ENCODE measurements at regions not wholly inside any gene's neighbourhood (a gene's known extent, or its start where the extent isn't known, plus 50 kb on each side); places are given as distances from the start of the nearest gene placed in this dataset.

GRCh38 chr12:91507754-91508153, 325.1 kb upstream of the DCN start:
- H3K9me3 Mint-ChIP-seq: peaks cover 0 to 4% (median 0%) of the 10 kb centered on the region in 5 donors
- H3K4me1 ChIP-seq (ENCODE audit: insufficient read depth, low read length): no peaks in the 10 kb centered on the region
- H3K9me3 ChIP-seq (ENCODE audit: low read length): no peaks in the 10 kb centered on the region
- H3K27me3 ChIP-seq (ENCODE audit: insufficient read depth, low read length, poor library complexity, severe bottlenecking): no peaks in the 10 kb centered on the region
- no peaks in the 10 kb centered on the region for H3K36me3 Mint-ChIP-seq
- POLR2A ChIA-PET: no interaction called here
- peaks cover 2 to 11% of the 10 kb centered on the region in 2 donors for H3K27me3 Mint-ChIP-seq
- no peaks in the 10 kb centered on the region for H3K36me3 ChIP-seq (ENCODE audit: insufficient read depth, low read length)
- CTCF ChIA-PET: no interaction called here
- H3K27ac Mint-ChIP-seq: no peak overlapping the region
- H3K4me1 Mint-ChIP-seq: no peaks in the 10 kb centered on the region
- H3K27ac ChIP-seq (ENCODE audit: low read depth, low read length): no peak overlapping the region
- DNase-seq: no peak
- H3K4me3 ChIP-seq (ENCODE audit: low read length): no peak overlapping the region
- H3K4me3 Mint-ChIP-seq: no peak overlapping the region

GRCh38 chr12:91506452-91506851, 323.8 kb upstream of the DCN start:
- Histone ChIP-seq H3K27ac (ENCODE audit: low read depth, low read length) (no peak overlapping the region), H3K9me3 (ENCODE audit: low read length) (no peaks in the 10 kb centered on the region), H3K4me1 (ENCODE audit: insufficient read depth, low read length) (no peaks in the 10 kb centered on the region), H3K27me3 (ENCODE audit: insufficient read depth, low read length, poor library complexity, severe bottlenecking) (no peaks in the 10 kb centered on the region), H3K4me3 (ENCODE audit: low read length) (no peak overlapping the region), H3K36me3 (ENCODE audit: insufficient read depth, low read length) (no peaks in the 10 kb centered on the region)
- no peaks in the 10 kb centered on the region for H3K4me1 Mint-ChIP-seq
- peaks cover 3 to 13% of the 10 kb centered on the region in 2 donors for H3K27me3 Mint-ChIP-seq
- H3K9me3 Mint-ChIP-seq: peaks cover 0 to 4% (median 0%) of the 10 kb centered on the region in 5 donors
- CTCF ChIA-PET: no interaction called here
- POLR2A ChIA-PET: no interaction called here
- H3K4me3 Mint-ChIP-seq: no peak overlapping the region
- no peak for DNase-seq
- no peak overlapping the region for H3K27ac Mint-ChIP-seq
- no peaks in the 10 kb centered on the region for H3K36me3 Mint-ChIP-seq

- Mint-ChIP-seq H3K4me3 (no peak overlapping the region), H3K9me3 (peaks cover 0 to 4% (median 0%) of the 10 kb centered on the region in 5 donors), H3K27me3 (peaks cover 1 to 7% of the 10 kb centered on the region in 2 donors), H3K27ac (no peak overlapping the region), H3K4me1 (no peaks in the 10 kb centered on the region), H3K36me3 (no peaks in the 10 kb centered on the region)
- H3K27ac ChIP-seq (ENCODE audit: low read depth, low read length): no peak overlapping the region
- ChIA-PET CTCF (no interaction called here), POLR2A (no interaction called here)
- no peaks in the 10 kb centered on the region for H3K36me3 ChIP-seq (ENCODE audit: insufficient read depth, low read length)
- H3K27me3 ChIP-seq (ENCODE audit: insufficient read depth, low read length, poor library complexity, severe bottlenecking): no peaks in the 10 kb centered on the region
- no peaks in the 10 kb centered on the region for H3K9me3 ChIP-seq (ENCODE audit: low read length)
- no peaks in the 10 kb centered on the region for H3K4me1 ChIP-seq (ENCODE audit: insufficient read depth, low read length)
- H3K4me3 ChIP-seq (ENCODE audit: low read length): no peak overlapping the region
- DNase-seq: no peak
Observed at GRCh38 chr12:91505006-91505405, 322.4 kb upstream of the DCN start.

GRCh38 chr12:91502208-91502607, 319.6 kb upstream of the DCN start:
- H3K9me3 Mint-ChIP-seq: peaks cover 0 to 4% (median 0%) of the 10 kb centered on the region in 5 donors
- CTCF ChIA-PET: no interaction called here

GRCh38 chr12:91496337-91496736, 313.7 kb upstream of the DCN start:
- H3K9me3 ChIP-seq (ENCODE audit: low read length): no peaks in the 10 kb centered on the region
- CTCF ChIA-PET: no interaction called here
- H3K27ac Mint-ChIP-seq: no peak overlapping the region
- no peaks in the 10 kb centered on the region for H3K36me3 ChIP-seq (ENCODE audit: insufficient read depth, low read length)
- POLR2A ChIA-PET: no interaction called here
- H3K36me3 Mint-ChIP-seq: peaks cover 0 to 4% (median 0%) of the 10 kb centered on the region in 3 donors
- H3K4me3 ChIP-seq (ENCODE audit: low read length): no peak overlapping the region
- DNase-seq: no peak
- H3K4me1 ChIP-seq (ENCODE audit: insufficient read depth, low read length): no peaks in the 10 kb centered on the region
- no peak overlapping the region for H3K27ac ChIP-seq (ENCODE audit: low read depth, low read length)
- no peaks in the 10 kb centered on the region for H3K9me3 Mint-ChIP-seq
- no peaks in the 10 kb centered on the region for H3K4me1 Mint-ChIP-seq
- no peak overlapping the region for H3K4me3 Mint-ChIP-seq
- peaks cover 2 to 3% of the 10 kb centered on the region in 2 donors for H3K27me3 Mint-ChIP-seq
- H3K27me3 ChIP-seq (ENCODE audit: insufficient read depth, low read length, poor library complexity, severe bottlenecking): no peaks in the 10 kb centered on the region

More at GRCh38 chr12:91502208-91502607, 319.6 kb upstream of the DCN start:
- H3K27ac Mint-ChIP-seq: peak overlapping the region in 1 of 8 donors; percentile 61
- Histone ChIP-seq H3K36me3 (ENCODE audit: insufficient read depth, low read length) (no peaks in the 10 kb centered on the region), H3K9me3 (ENCODE audit: low read length) (no peaks in the 10 kb centered on the region), H3K27ac (ENCODE audit: low read depth, low read length) (no peak overlapping the region), H3K4me3 (ENCODE audit: low read length) (no peak overlapping the region), H3K27me3 (ENCODE audit: insufficient read depth, low read length, poor library complexity, severe bottlenecking) (no peaks in the 10 kb centered on the region), H3K4me1 (ENCODE audit: insufficient read depth, low read length) (no peaks in the 10 kb centered on the region)
- no peaks in the 10 kb centered on the region for H3K4me1 Mint-ChIP-seq
- DNase-seq: no peak
- H3K4me3 Mint-ChIP-seq: no peak overlapping the region
- no peaks in the 10 kb centered on the region for H3K36me3 Mint-ChIP-seq
- peaks cover 1 to 7% of the 10 kb centered on the region in 2 donors for H3K27me3 Mint-ChIP-seq
- POLR2A ChIA-PET: no interaction called here

GRCh38 chr12:91493308-91493707, 310.7 kb upstream of the DCN start:
- Mint-ChIP-seq H3K4me1 (no peaks in the 10 kb centered on the region), H3K27me3 (peaks cover 2 to 3% of the 10 kb centered on the region in 2 donors), H3K9me3 (peaks cover 0 to 1% (median 0%) of the 10 kb centered on the region in 5 donors), H3K4me3 (no peak overlapping the region), H3K27ac (no peak overlapping the region), H3K36me3 (peaks cover 0 to 4% (median 0%) of the 10 kb centered on the region in 3 donors)
- no peaks in the 10 kb centered on the region for H3K27me3 ChIP-seq (ENCODE audit: insufficient read depth, low read length, poor library complexity, severe bottlenecking)
- H3K4me3 ChIP-seq (ENCODE audit: low read length): no peak overlapping the region
- no peaks in the 10 kb centered on the region for H3K9me3 ChIP-seq (ENCODE audit: low read length)
- no peak for DNase-seq
- CTCF ChIA-PET: no interaction called here
- POLR2A ChIA-PET: no interaction called here
- no peak overlapping the region for H3K27ac ChIP-seq (ENCODE audit: low read depth, low read length)
- no peaks in the 10 kb centered on the region for H3K36me3 ChIP-seq (ENCODE audit: insufficient read depth, low read length)
- H3K4me1 ChIP-seq (ENCODE audit: insufficient read depth, low read length): no peaks in the 10 kb centered on the region

- Histone ChIP-seq H3K27ac (ENCODE audit: low read depth, low read length) (no peak overlapping the region), H3K9me3 (ENCODE audit: low read length) (no peaks in the 10 kb centered on the region), H3K36me3 (ENCODE audit: insufficient read depth, low read length) (no peaks in the 10 kb centered on the region), H3K27me3 (ENCODE audit: insufficient read depth, low read length, poor library complexity, severe bottlenecking) (no peaks in the 10 kb centered on the region), H3K4me1 (ENCODE audit: insufficient read depth, low read length) (no peaks in the 10 kb centered on the region), H3K4me3 (ENCODE audit: low read length) (no peak overlapping the region)
- Mint-ChIP-seq H3K9me3 (peaks cover 0 to 1% (median 0%) of the 10 kb centered on the region in 5 donors), H3K27me3 (peaks cover 2 to 8% of the 10 kb centered on the region in 2 donors), H3K27ac (no peak overlapping the region), H3K4me3 (no peak overlapping the region), H3K36me3 (peaks cover 0 to 4% (median 0%) of the 10 kb centered on the region in 3 donors), H3K4me1 (no peaks in the 10 kb centered on the region)
- DNase-seq: no peak
- POLR2A ChIA-PET: no interaction called here
- CTCF ChIA-PET: no interaction called here
Observed at GRCh38 chr12:91492648-91493047, 310.0 kb upstream of the DCN start.

GRCh38 chr12:91490667-91491311, 308.2 kb upstream of the DCN start:
- Mint-ChIP-seq H3K36me3 (peaks cover 0 to 3% (median 0%) of the 10 kb centered on the region in 3 donors), H3K9me3 (peaks cover 0 to 1% (median 0%) of the 10 kb centered on the region in 5 donors), H3K4me3 (no peak overlapping the region), H3K27me3 (peaks cover 0 to 20% of the 10 kb centered on the region in 2 donors), H3K27ac (no peak overlapping the region), H3K4me1 (no peaks in the 10 kb centered on the region)
- Histone ChIP-seq H3K4me3 (ENCODE audit: low read length) (no peak overlapping the region), H3K4me1 (ENCODE audit: insufficient read depth, low read length) (no peaks in the 10 kb centered on the region), H3K9me3 (ENCODE audit: low read length) (no peaks in the 10 kb centered on the region), H3K36me3 (ENCODE audit: insufficient read depth, low read length) (no peaks in the 10 kb centered on the region), H3K27me3 (ENCODE audit: insufficient read depth, low read length, poor library complexity, severe bottlenecking) (no peaks in the 10 kb centered on the region), H3K27ac (ENCODE audit: low read depth, low read length) (no peak overlapping the region)
- DNase-seq: no peak
- POLR2A ChIA-PET: no interaction called here
- CTCF ChIA-PET: no interaction called here
